ENCODE measurements at regions not wholly inside any gene's neighbourhood (a gene's known extent, or its start where the extent isn't known, plus 50 kb on each side); places are given as distances from the start of the nearest gene placed in this dataset.

- Histone ChIP-seq H3K9me3 (ENCODE audit: control insufficient read depth in 2 of 3, insufficient read depth in 1 of 3, low read length in 3 of 3) (no peaks in the 10 kb centered on the region), H3K9ac (ENCODE audit: low read length in 3 of 3) (no peak overlapping the region), H3K4me3 (ENCODE audit: low read length in 3 of 3) (no peak overlapping the region), H3K36me3 (ENCODE audit: control insufficient read depth in 2 of 3, insufficient read depth in 3 of 3, low read length in 3 of 3) (no peaks in the 10 kb centered on the region), H3K27ac (ENCODE audit: low read depth in 2 of 2, low read length in 2 of 2) (no peak overlapping the region), H3K27me3 (ENCODE audit: control insufficient read depth, insufficient read depth, low read length) (no peaks in the 10 kb centered on the region), H3K4me1 (ENCODE audit: control insufficient read depth in 2 of 3, insufficient read depth in 2 of 3, low read depth in 1 of 3, low read length in 3 of 3) (no peaks in the 10 kb centered on the region)
- no peak for TF ChIP-seq CTCF (IDR thresholded peaks at IDR 0.05; ENCODE audit: borderline replicate concordance, extremely low read depth, insufficient read depth)
- FAIRE-seq (no peak), DNase-seq (no peak)
- intact Hi-C loops (cut with DNase I) = no loop called here
These were observed 85.4 kb upstream of the NXT1 start for GRCh38 chr20:23265226-23265625.

GRCh38 chr20:23264545-23264944 is 86.0 kb upstream of the NXT1 start:
- FAIRE-seq (no peak), DNase-seq (no peak)
- H3K27ac ChIP-seq (ENCODE audit: low read depth in 2 of 2, low read length in 2 of 2) = no peak overlapping the region
- intact Hi-C loops (cut with DNase I) = no loop called here
- H3K4me3 ChIP-seq (ENCODE audit: low read length in 3 of 3) = no peak overlapping the region
- H3K36me3 ChIP-seq (ENCODE audit: control insufficient read depth in 2 of 3, insufficient read depth in 3 of 3, low read length in 3 of 3) = no peaks in the 10 kb centered on the region
- H3K27me3 ChIP-seq (ENCODE audit: control insufficient read depth, insufficient read depth, low read length) = no peaks in the 10 kb centered on the region
- no peaks in the 10 kb centered on the region for H3K9me3 ChIP-seq (ENCODE audit: control insufficient read depth in 2 of 3, insufficient read depth in 1 of 3, low read length in 3 of 3)
- no peak for TF ChIP-seq CTCF (IDR thresholded peaks at IDR 0.05; ENCODE audit: borderline replicate concordance, extremely low read depth, insufficient read depth)
- H3K9ac ChIP-seq (ENCODE audit: low read length in 3 of 3) = no peak overlapping the region
- H3K4me1 ChIP-seq (ENCODE audit: control insufficient read depth in 2 of 3, insufficient read depth in 2 of 3, low read depth in 1 of 3, low read length in 3 of 3) = no peaks in the 10 kb centered on the region

- DNase-seq = no peak
- H3K36me3 ChIP-seq (ENCODE audit: control insufficient read depth in 2 of 3, insufficient read depth in 3 of 3, low read length in 3 of 3) = no peaks in the 10 kb centered on the region
- H3K4me3 ChIP-seq (ENCODE audit: low read length in 3 of 3) = no peak overlapping the region
- no peak for TF ChIP-seq CTCF (IDR thresholded peaks at IDR 0.05; ENCODE audit: borderline replicate concordance, extremely low read depth, insufficient read depth)
- H3K9ac ChIP-seq (ENCODE audit: low read length in 3 of 3) = no peak overlapping the region
- peaks cover 0 to 13% (median 0%) of the 10 kb centered on the region in 3 donors for H3K4me1 ChIP-seq (ENCODE audit: control insufficient read depth in 2 of 3, insufficient read depth in 2 of 3, low read depth in 1 of 3, low read length in 3 of 3)
- FAIRE-seq = no peak
- intact Hi-C loops (cut with DNase I) = no loop called here
- no peaks in the 10 kb centered on the region for H3K27me3 ChIP-seq (ENCODE audit: control insufficient read depth, insufficient read depth, low read length)
- no peaks in the 10 kb centered on the region for H3K9me3 ChIP-seq (ENCODE audit: control insufficient read depth in 2 of 3, insufficient read depth in 1 of 3, low read length in 3 of 3)
- no peak overlapping the region for H3K27ac ChIP-seq (ENCODE audit: low read depth in 2 of 2, low read length in 2 of 2)
These were observed 90.3 kb upstream of the NXT1 start for GRCh38 chr20:23260181-23260840.

- H3K27ac ChIP-seq (ENCODE audit: low read depth in 2 of 2, low read length in 2 of 2) = peak overlapping the region in 1 of 2 donors; percentile 72
- H3K4me1 ChIP-seq (ENCODE audit: control insufficient read depth in 2 of 3, insufficient read depth in 2 of 3, low read depth in 1 of 3, low read length in 3 of 3) = peaks cover 0 to 13% (median 0%) of the 10 kb centered on the region in 3 donors
- intact Hi-C loops (cut with DNase I) = no loop called here
- no peaks in the 10 kb centered on the region for H3K36me3 ChIP-seq (ENCODE audit: control insufficient read depth in 2 of 3, insufficient read depth in 3 of 3, low read length in 3 of 3)
- H3K9ac ChIP-seq (ENCODE audit: low read length in 3 of 3) = no peak overlapping the region
- no peak overlapping the region for H3K4me3 ChIP-seq (ENCODE audit: low read length in 3 of 3)
- no peaks in the 10 kb centered on the region for H3K9me3 ChIP-seq (ENCODE audit: control insufficient read depth in 2 of 3, insufficient read depth in 1 of 3, low read length in 3 of 3)
- TF ChIP-seq CTCF (IDR thresholded peaks at IDR 0.05; ENCODE audit: borderline replicate concordance, extremely low read depth, insufficient read depth) = no peak
- no peak for FAIRE-seq
- no peaks in the 10 kb centered on the region for H3K27me3 ChIP-seq (ENCODE audit: control insufficient read depth, insufficient read depth, low read length)
- no peak for DNase-seq
These were observed 91.9 kb upstream of the NXT1 start for GRCh38 chr20:23258747-23259121.

All from kidney (tissue), 13 donors.